GM18873 (cell line): ENCODE measurements at regions not wholly inside any gene's neighbourhood (a gene's known extent, or its start where the extent isn't known, plus 50 kb on each side); places are given as distances from the start of the nearest gene placed in this dataset.

Experiments
- ATAC-seq: cut with Tn5 transposase; IDR thresholded peaks from one replicate; pipeline ENCODE4 v1.9.1; 2021; ENCODE audit warnings: mild to moderate bottlenecking, moderate library complexity, moderate number of reproducible peaks; ENCODE audit not compliant: unreplicated experiment, low FRiP score

DNA sequence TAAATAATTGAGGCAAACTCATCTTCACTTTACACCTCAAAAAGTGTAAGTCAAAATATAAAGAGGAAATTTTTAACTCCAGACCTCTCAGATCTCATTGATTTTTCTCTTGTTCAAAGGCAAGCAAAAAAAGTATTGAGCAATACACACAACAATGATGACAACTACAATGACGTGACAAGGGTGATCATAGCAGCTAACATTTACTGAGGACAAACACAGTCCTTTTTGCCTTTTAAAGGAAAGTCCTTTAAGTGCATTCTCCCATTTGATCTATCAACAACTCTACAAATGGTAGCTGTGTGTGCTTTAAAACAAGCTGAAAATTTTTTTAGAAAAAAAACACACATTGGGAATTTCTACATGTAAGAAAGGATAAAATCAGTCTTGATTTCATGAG is 123.5 kb upstream of the CTAGE1 start:
- ATAC-seq = no peak

DNA sequence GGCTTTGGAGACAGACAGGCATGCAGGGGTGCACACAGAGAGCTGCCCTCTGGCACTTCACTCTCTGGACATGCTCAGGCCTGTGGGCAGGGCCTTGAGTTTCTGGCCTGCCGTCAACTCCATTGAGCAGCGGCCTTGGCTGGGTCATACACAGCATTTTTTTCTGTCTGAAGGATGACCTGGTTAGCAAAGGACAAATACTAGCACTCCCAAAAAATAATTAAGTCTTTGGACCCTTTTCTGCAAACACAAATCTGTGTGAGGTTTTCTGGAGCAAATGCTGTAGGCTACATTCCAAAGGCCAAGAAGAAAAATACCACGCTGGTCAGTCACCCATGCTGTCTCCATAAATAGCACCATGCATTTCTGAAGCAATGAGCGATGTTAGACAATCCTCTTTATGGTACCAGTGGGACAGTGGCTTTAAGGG is 124.7 kb upstream of the CTAGE1 start:
- ATAC-seq = no peak

DNA sequence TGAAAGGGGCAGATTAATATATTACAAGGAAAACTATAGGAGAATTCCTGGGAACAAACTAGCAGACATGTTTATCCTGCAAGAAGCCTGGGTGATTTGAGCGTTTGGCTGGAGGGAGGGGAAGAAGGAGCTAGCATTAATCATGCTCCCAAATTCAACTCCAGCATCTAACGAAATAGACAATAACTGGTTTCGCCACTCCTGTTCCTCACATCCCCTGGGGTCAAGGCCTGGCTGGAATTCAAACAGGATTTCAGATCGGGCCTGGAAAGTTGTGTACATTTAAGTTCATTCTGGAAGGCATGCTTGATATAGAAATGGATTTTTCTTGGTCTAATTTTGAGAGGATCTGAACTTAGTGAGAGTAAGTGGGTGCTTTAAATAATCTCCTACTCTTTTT is 126.1 kb upstream of the CTAGE1 start:
- ATAC-seq = no peak

DNA sequence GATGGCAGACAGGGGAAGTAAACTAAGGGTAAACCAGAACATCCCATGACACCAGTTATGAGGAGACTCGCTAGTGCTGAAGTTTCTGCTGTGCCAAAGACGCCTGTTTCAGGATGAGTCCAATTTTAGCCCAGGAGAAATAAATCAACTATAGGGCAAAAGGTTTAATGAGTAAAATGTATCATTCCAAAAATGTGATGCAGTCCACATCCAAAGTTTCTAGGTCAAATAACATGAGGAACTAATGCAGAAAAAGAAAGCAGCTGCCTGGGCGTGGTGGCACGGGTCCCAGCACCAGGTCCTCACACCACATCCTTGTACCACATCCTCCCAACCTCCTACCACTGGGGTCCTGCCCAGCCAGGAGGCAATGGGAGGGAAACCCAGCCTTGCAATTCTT is 126.9 kb upstream of the CTAGE1 start:
- no peak for ATAC-seq

DNA sequence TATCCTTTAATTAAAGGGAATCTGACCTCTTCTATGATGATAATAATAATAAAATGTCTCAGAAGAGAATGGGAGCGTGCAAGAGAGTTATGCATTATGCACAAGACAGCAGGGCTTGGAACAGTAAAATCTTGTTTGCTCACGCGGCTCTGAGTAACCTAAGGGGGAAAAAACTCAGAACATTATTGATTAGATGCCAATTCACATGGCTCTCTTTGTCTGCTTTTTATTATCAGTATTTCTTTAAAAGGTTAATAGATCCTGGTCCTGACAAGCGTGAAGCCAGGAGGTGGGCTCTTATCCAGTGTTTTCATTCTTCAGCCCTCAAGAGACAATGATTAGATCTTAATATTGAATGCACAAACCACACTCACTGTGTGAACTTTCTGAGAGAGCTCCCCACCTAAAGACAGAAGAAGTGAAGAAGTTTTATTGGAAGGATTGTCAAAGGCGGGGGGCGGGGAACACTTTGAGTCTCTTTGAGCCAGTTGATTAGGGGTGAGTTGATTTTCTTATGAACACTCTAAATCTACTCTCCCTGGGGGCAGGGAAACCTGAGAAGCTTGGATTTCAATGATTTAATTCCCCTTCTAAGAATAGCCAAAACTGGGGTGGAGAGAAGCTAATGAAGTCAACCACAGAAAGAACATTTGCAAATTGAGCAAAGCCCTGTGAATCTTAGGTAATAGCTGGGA is 127.5 kb upstream of the CTAGE1 start:
- ATAC-seq = no peak

DNA sequence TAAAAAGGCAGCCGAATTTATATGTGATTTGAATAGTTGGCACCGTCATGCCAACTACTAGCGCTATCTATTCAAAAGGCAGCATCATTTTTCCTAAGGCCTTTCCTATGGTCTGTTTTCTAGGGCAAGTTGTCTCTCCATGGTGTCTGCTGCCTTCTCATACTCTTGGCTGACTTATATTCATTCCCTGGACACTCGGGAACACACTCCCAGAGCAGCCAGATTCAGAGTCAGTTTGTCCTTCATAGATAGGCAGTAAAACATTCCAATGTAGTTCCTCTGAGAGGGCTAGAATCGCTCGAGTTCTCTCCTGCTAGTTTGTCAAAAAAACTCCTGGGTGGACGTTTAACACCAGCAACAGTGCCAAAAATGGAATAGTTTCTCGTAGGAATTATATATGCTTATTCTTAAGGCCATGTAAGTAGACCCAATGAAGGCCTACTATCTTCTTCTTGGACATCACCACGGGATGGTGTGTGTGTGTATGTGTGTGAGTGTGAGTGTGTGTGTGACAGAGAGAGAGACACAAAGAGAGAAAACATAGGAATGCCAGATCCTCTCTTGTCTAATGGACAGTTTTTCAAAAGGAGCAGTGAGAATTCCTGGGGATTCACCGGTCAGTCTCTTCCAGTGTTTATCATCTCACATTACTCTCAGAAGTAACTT is 129.3 kb upstream of the CTAGE1 start:
- ATAC-seq = no peak

DNA sequence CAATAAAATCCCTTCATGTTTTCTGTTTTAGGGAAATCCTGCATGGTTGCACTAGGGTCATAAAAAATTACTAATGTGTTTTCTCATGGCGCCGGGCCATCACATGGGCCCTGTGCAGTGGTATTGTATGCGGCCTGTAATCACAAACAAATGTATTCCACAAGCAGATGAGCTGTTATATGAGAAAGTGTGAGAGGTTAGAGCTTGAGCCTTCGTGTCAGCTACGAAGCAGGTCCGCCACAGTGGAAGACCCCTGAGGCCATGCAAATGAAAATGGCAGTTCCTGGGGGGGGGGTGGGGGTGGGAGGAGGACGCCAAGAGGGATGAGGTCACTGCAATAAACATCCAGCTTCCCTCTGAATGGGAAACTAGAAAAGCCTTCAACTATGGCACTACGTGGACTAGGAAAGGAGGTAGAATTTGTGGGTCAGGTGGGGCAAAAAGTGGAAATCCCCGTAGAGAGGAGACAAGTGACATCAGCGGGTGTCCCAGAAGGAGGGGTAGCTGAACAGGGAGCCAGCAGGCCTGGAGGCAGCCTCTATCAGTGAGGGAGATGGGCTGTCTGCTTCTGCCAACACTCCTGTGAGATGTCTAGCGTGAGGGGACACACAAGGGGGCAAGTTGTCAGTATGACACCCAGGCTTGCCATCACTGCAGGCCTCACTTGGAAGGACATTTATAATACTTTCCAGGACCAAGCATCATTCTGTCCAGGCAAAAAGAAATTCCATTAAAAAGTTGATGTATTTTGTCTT is 130.3 kb upstream of the CTAGE1 start:
- ATAC-seq = no peak

DNA sequence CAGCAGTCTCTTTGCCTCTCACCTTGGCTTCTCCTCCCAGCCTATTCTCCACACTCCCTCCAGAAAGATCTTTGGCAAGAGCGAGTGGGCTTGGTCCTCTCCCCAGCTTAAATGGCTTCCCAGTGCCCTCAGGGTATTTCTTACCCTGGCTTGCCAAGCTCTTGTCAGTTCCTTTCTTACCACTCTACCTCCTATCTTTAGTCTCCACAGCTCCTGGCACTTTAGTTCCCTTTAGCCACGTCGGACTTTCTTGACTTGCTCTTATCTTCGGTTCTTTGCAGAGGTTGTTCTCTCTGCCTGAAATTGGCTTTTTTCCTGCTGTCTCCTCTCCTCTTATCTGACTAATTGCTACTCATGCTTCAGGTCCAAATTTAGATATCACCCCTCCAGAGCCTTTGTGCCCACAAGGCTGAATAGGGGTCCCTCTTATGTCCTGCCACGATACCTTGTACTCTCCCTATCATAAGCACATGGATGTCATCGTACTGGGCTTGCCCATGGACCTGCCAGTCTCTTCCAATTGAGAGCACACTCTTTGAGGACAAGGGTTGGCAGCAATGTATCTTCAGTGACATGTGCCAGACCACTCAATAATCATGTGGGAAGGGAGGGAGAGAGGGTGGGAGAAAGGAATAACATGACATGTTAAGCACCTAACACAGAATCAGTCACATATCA is 131.7 kb upstream of the CTAGE1 start:
- ATAC-seq = no peak

DNA sequence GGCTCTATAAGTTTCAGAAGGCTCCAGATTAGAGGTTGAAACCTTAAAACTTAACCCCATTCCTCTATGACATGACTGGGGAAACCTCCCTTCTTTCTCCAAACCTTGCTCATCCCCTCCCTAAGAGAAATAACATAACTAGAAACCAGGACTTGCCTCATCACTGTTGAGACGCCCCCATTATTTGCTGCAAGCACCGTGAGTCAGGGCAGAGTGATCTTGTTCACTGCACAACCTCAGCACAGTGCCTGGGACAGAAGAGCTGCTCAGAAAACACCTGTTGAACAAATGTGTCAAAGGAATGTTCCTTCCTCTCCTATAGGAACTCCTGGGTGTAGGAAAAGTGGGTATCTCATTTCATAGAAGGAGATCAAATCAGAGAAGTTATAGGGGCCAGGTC is 132.7 kb upstream of the CTAGE1 start:
- no peak for ATAC-seq

DNA sequence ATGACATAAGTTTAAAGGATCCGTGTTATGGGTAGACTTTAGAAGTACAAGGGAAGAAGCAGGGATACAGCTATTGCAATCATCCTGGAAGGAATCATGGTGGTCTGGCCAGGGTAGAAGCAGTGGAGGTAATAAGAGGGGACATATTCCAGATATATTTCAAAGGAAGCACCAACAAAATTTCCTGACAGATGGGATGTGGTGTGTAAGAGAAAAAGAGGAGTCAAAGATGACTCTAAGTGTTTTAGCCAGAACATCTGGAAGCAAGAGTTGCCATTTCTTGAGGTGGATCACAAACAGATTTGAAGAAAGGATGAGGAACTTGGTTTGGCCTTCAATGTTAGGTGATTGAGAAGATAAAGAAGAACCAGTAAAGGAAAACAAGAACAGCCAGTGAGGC is 133.1 kb upstream of the CTAGE1 start:
- no peak for ATAC-seq

DNA sequence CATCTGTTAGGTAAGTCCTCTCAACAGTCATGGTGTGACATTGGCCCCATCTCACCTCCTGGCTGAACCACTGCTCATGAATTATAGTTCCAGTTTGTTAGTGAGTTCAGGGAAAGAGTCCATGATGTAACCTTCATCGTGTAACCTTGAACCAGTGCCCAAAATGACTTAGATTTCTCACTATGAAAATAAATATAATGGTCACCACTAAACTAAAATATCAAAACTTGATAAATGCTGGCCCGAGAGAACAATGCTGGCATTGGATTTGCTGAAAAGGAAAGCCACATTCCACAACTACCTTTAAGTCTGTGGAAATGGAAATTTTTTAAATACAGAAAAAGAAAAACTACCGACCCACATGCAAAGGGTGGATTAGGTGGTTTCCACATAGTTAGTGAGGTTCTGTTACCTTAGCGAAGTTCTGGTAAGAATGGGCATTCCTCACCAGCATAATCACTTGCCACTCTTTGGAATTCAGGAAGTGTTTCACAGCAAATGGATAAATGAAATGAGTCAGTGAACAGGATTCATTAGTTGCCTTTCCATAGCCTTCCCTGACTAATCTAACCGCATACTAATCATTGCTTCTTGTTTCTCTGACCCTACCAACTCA is 133.9 kb upstream of the CTAGE1 start:
- no peak for ATAC-seq

DNA sequence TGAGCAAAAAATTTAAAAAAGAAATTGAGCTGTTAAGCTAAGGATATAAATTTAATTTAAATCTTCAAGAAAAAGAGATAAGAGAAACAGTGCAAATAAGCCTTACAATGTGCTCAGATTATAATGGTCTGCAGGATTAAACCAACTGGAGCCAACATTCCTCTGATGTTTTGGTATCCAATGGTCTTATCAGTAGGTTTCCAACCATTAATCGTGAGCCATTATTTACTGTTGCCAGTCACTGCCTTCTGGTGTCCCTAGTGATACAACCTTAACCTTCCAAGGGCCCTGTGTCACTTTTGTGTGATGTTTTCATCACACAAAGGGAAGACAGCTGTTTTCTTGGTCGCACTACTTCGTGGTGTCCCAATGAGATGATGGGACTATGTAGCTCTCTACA is 134.5 kb upstream of the CTAGE1 start:
- ATAC-seq = no peak

DNA sequence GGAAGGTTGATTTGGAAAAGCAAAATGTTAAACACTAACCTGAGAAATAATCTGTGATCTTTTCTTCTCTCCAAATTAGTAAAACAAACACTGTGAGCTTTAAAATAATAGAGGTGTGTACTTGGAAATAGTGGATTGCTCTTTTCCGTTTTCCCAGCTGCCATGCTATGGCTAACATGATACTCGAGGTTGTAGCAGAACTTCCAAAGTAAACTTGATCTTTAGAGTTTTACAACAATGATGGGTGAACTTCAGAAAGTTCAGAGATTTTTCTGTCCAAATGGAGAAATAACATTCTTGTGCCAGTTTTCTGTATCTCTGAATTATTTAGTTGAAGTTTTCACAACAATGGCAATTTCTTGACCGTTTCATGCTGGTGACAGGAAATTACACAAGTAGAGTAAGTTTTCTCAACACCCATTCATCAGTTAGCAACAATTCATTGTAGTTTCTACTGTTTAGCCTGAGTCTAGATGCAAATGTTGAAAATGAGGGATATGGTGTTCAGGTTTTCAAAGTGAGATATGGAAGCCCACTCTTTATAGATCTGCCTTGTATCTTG is 135.3 kb upstream of the CTAGE1 start:
- ATAC-seq = no peak

DNA sequence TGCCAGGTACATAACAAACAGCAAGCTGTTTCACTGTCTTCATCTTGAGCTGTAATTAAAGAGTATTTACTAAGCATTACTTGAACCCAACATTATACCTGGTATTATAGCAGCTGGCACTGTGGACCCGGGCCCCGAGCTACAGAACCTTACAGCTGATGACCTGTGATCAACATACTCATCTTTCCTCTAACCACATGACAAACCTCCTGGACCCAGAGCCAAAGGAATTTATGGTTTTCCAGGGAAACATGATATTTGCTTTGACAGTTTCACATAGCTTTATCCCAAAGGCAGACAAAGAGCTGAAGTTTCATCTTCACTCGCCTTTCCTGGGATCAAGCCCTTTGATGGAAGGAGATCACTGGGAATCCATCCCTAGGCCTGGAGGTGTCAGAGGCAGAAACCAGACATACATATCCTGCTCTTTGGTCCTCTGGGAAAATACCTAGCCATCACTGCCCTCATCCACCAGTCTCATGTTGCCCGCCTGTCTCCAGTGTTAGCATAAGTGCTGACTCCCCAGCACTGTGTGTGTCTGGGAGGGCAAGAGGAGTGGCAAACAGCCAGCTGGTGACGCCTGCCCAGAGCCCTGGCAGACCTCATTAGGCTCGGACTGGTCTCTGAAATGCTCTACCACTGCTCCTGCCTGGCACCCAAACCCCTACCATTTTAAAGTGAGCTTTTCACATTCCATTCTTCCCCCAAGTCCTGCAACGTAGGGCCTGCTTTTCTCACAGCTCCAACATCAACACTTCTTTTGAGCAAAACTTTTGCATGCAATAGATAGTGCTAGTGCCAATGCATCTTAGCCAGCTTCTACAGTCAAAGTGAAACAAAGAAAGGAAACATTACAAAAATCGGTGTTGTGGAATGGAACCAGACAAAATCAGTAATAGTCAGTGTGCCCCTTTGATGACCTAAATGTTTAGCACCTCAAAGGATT is 138.8 kb upstream of the CTAGE1 start:
- ATAC-seq = no peak

DNA sequence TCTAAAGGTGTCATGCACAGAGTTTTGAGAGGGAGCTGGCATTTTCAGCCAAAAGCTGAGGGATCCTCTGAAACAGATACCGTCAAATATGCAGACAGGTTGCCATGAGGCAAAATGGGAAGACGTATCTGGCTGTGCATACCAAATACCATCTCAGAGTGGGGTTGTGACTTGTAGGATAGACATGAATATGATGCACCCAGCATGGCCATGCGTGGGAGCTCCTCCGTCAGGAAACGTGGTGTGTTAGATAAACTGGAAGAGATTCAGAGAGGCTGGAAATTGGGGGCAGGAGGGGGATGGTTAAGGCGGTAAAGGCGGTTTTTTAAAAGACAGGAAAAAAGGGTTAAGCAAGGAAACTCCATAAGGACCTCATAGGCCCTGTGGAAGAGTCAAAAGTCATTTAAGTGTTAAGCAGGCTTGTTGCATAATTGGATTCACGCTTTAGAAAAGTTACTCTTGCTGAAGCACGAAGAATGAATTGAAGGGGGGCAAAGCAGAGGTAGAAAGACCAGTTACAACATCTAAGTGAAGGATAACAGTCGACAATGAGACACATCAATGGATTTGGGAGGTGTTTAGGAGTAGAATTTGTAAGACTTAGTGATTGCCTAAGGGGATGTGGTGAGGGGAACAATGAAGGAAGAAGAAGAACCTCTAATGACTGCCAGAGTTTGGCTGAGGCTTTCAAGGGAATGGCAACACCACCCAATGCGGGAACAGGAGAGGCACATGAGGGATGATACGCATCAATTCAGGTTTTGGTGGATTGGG is 139.6 kb upstream of the CTAGE1 start:
- no peak for ATAC-seq

DNA sequence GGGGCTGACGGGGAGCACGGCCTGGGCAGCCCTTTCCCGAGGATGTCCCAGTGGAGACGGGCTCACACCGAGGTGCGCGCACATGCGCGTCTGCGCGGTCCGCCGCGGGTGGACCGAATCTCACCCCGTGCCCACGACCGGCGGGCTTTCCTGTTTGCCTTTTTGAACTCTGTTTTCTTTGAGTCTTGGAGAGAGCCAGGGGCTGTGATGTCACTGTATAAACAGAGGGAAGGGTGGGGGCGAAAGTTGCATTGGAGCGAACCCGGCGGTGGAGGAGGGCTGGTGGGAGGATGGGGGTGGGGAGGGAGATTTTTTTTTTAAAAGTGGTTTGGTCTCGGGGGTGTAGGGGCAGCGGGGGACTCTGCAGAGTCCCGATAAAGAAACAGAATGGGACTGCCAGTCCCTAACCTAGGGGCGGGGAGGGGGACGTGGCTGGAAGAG is 141.2 kb upstream of the CTAGE1 start:
- no peak for ATAC-seq

DNA sequence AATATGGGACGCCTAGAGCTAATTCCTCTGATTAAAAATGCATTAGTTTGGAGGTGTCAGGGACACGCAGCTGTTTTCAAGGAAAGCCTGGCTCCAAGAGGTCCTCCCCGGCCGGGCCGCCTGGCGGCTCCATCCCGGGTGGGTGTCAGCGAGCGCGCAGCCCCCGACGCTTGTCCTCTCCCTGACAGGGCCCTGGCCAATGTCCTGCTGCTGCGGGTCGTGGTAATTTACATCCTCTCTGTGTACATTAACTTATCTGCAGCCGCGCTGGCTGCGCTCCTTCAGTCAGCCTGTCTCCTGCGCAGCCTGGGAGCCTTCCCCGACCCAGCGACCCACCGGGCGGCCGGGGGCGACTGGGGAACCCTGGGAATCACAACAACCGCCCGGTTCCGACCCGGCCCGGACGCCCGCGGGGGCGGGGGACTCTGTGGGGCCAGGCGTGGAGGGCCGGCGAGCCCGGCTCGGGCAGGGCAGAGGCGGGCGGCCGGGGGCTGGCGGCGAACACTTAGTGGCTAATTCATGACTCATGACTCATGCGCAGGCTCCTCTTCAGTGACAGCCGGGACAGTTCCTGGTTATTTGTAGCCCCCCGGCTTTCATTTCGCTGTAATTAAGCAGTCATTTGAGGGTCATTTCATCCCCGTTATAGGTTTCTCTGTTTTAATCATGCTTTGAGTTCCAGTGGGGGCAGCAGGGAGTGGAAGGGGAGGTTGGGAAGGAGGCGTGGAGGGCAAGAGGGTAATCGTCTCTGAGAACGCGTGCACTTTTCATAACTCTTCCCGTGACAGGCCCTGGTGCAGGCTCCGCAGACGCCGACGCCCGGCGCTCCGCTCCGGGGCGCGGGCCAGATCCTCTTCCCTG is 141.9 kb upstream of the CTAGE1 start:
- no peak for ATAC-seq

DNA sequence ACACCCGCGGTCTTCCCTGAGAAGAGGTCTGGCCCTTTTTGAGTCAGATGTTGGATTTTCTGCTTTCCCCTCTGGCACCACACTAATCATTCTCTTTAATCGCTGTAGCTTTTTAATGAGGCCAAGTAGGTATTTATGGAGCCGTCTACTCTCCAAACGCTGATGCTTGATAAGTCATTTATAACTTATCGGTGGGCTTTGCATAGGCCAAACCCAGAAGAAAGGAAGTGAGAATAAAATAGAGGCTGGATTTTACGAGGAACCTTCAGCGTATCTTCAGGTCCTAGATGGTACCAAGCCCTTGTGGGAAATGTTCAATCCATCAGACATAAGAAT is 142.5 kb upstream of the CTAGE1 start:
- no peak for ATAC-seq
